Peyer's patch (tissue), 4 donors: ENCODE measurements at regions not wholly inside any gene's neighbourhood (a gene's known extent, or its start where the extent isn't known, plus 50 kb on each side); places are given as distances from the start of the nearest gene placed in this dataset.

Experiments
- CTCF ChIP-seq, 6 experiments: fragments of 450-650 bp in 4 of 6; fragments of 200-600 bp in 2 of 6; sonication (generic) in 1 of 6; IDR thresholded peaks; one replicate each; pipeline ENCODE4 v1.5.1; 2017 to 2019; ENCODE audit warnings: antibody characterized with exemption in 6 of 6, mild to moderate bottlenecking in 3 of 6, moderate library complexity in 1 of 6
- POLR2A ChIP-seq, 2 donors: fragments of 450-650 bp; IDR thresholded peaks; one replicate each; pipeline ENCODE4 v1.5.1; 2017; ENCODE audit warnings: antibody characterized with exemption in 2 of 2, mild to moderate bottlenecking in 2 of 2, moderate library complexity in 2 of 2

GRCh38 chr13:85009447-85009846 lies 789.8 kb downstream of the SLITRK6 start:
- TF ChIP-seq CTCF (IDR thresholded peaks at IDR 0.05) (no peak), POLR2A (IDR thresholded peaks at IDR 0.05) (no peak)
